GM23338 (cell line): ENCODE measurements at regions not wholly inside any gene's neighbourhood (a gene's known extent, or its start where the extent isn't known, plus 50 kb on each side); places are given as distances from the start of the nearest gene placed in this dataset.

Source experiments
- ATAC-seq: fragments of 200-7000 bp; cut with Tn5 transposase; 3 replicates; pipeline ENCODE4 v1.9.1; 2020
- DNase-seq: peaks from one replicate; pipeline ENCODE4 v3.0.0-alpha.2; 2015; ENCODE audit warnings: low spot score
- H2AFZ ChIP-seq: fragments of 200-600 bp; sonication (generic); 2 replicates; pipeline ENCODE4 v1.8.0; 2016; ENCODE audit warnings: antibody characterized with exemption, mild to moderate bottlenecking, moderate library complexity
- H3F3A ChIP-seq: fragments of 200-600 bp; sonication (generic); replicated peaks from 2 replicates; pipeline ENCODE4 v1.8.0; 2017; ENCODE audit warnings: antibody characterized with exemption, mixed run types, low read depth
- H3K27ac ChIP-seq: fragments of 200-600 bp; sonication (generic); 2 replicates; pipeline ENCODE4 v1.6.1; 2016; ENCODE audit warnings: low read depth
- H3K27me3 ChIP-seq: fragments of 200-600 bp; sonication (generic); 2 replicates; pipeline ENCODE4 v1.8.0; 2016; ENCODE audit warnings: mild to moderate bottlenecking, mixed run types, moderate library complexity; ENCODE audit not compliant: insufficient read depth
- H3K36me3 ChIP-seq: fragments of 200-600 bp; sonication (generic); 2 replicates; pipeline ENCODE4 v1.8.0; 2016; ENCODE audit warnings: mild to moderate bottlenecking; ENCODE audit not compliant: insufficient read depth
- H3K4me1 ChIP-seq: fragments of 200-600 bp; sonication (generic); 2 replicates; pipeline ENCODE4 v1.8.0; 2016; ENCODE audit warnings: mild to moderate bottlenecking, moderate library complexity; ENCODE audit not compliant: insufficient read depth
- H3K4me2 ChIP-seq: fragments of 200-600 bp; sonication (generic); 2 replicates; pipeline ENCODE4 v1.7.1; 2017; ENCODE audit warnings: mixed run types
- H3K4me3 ChIP-seq: fragments of 200-600 bp; sonication (generic); 2 replicates; pipeline ENCODE4 v1.6.1; 2016; ENCODE audit warnings: mixed run types
- H3K79me2 ChIP-seq: fragments of 200-600 bp; sonication (generic); replicated peaks from 2 replicates; pipeline ENCODE4 v1.8.0; 2017; ENCODE audit warnings: mild to moderate bottlenecking; ENCODE audit not compliant: insufficient read depth
- H3K9me2 ChIP-seq: fragments of 200-600 bp; sonication (generic); 2 replicates; pipeline ENCODE4 v1.8.0; 2017; ENCODE audit not compliant: insufficient read depth
- H4K20me1 ChIP-seq: fragments of 200-600 bp; sonication (generic); replicated peaks from 2 replicates; pipeline ENCODE4 v1.8.0; 2017; ENCODE audit warnings: mild to moderate bottlenecking; ENCODE audit not compliant: insufficient read depth
- H3K27ac Mint-ChIP-seq: 2 replicates; pipeline ENCODE4 v1.8.0; 2020; ENCODE audit warnings: inconsistent platforms, mild to moderate bottlenecking, moderate library complexity, mixed read lengths
- H3K27me3 Mint-ChIP-seq: 3 replicates; pipeline ENCODE4 v1.8.0; 2022; ENCODE audit warnings: low read depth, mild to moderate bottlenecking, moderate library complexity, mixed read lengths, inconsistent platforms; ENCODE audit not compliant: insufficient read depth, poor library complexity
- H3K36me3 Mint-ChIP-seq: 3 replicates; pipeline ENCODE4 v1.8.0; 2021; ENCODE audit warnings: low read depth, mild to moderate bottlenecking, inconsistent platforms, moderate library complexity, mixed read lengths
- H3K4me1 Mint-ChIP-seq: 3 replicates; pipeline ENCODE4 v1.8.0; 2020; ENCODE audit warnings: mild to moderate bottlenecking, inconsistent platforms, mixed read lengths
- H3K4me3 Mint-ChIP-seq: 3 replicates; pipeline ENCODE4 v1.8.0; 2021; ENCODE audit warnings: moderate library complexity, mild to moderate bottlenecking, inconsistent platforms, mixed read lengths
- H3K9me3 Mint-ChIP-seq: 3 replicates; pipeline ENCODE4 v1.8.0; 2020; ENCODE audit warnings: moderate library complexity, mild to moderate bottlenecking, inconsistent platforms, mixed read lengths
- CREB1 ChIP-seq: fragments of 250-450 bp; sonication (Bioruptor Pico); IDR thresholded peaks from 2 replicates; pipeline ENCODE4 v1.5.0; 2020; ENCODE audit warnings: low read depth, mild to moderate bottlenecking, moderate library complexity
- EZH2 ChIP-seq: fragments of 200-600 bp; sonication (generic); IDR thresholded peaks from one replicate; pipeline ENCODE4 v1.8.0; 2017; ENCODE audit warnings: antibody characterized with exemption, mild to moderate bottlenecking, low read depth; ENCODE audit not compliant: unreplicated experiment
- EZH2phosphoT487 ChIP-seq: fragments of 200-600 bp; sonication (generic); IDR thresholded peaks from one replicate; pipeline ENCODE4 v1.8.1; 2018; ENCODE audit warnings: antibody characterized with exemption; ENCODE audit not compliant: unreplicated experiment
- JUNB ChIP-seq: IDR thresholded peaks from one replicate; pipeline ENCODE4 v1.6.1; 2016; ENCODE audit warnings: antibody characterized with exemption; ENCODE audit not compliant: unreplicated experiment
- NANOG ChIP-seq: IDR thresholded peaks from 2 replicates; pipeline ENCODE4 v1.6.1; 2016; ENCODE audit warnings: antibody characterized with exemption, borderline replicate concordance
- POLR2AphosphoS5 ChIP-seq: IDR thresholded peaks from 2 replicates; pipeline ENCODE4 v1.6.1; 2016; ENCODE audit warnings: antibody characterized with exemption, low read depth
- STAT1 ChIP-seq: IDR thresholded peaks from one replicate; pipeline ENCODE4 v1.6.1; 2016; ENCODE audit warnings: antibody characterized with exemption; ENCODE audit not compliant: unreplicated experiment
- ZNF114 ChIP-seq: fragments of 250-450 bp; sonication (Bioruptor Pico); IDR thresholded peaks from 2 replicates; pipeline ENCODE4 v1.5.0; 2020; ENCODE audit warnings: mild to moderate bottlenecking, moderate library complexity
- ZNF331 ChIP-seq: fragments of 250-450 bp; sonication (Bioruptor Pico); IDR thresholded peaks from 2 replicates; pipeline ENCODE4 v1.5.0; 2020; ENCODE audit warnings: low read depth, mild to moderate bottlenecking, moderate library complexity
- TF ChIP-seq, protein P1 (sequence below), 2 experiments: fragments of 200-600 bp in 1 of 2; sonication (generic) in 1 of 2; conservative IDR thresholded peaks; 2 replicates each; pipeline versions ENCODE4 v1.5.1 to v1.6.1; 2016 to 2017; ENCODE audit warnings: antibody characterized with exemption in 2 of 2, low read depth in 2 of 2, mild to moderate bottlenecking in 2 of 2, moderate library complexity in 1 of 2
- TF ChIP-seq, protein P2 (sequence below): fragments of 250-450 bp; sonication (Bioruptor Pico); IDR thresholded peaks from 2 replicates; pipeline ENCODE4 v1.5.0; 2020; ENCODE audit warnings: mild to moderate bottlenecking, moderate library complexity
- TF ChIP-seq, protein P3 (sequence below): IDR thresholded peaks from 2 replicates; pipeline ENCODE4 v1.6.1; 2016; ENCODE audit warnings: antibody characterized with exemption
- TF ChIP-seq, protein P4 (sequence below): IDR thresholded peaks from one replicate; pipeline ENCODE4 v1.6.1; 2018; ENCODE audit warnings: antibody characterized with exemption; ENCODE audit not compliant: unreplicated experiment

DNA sequence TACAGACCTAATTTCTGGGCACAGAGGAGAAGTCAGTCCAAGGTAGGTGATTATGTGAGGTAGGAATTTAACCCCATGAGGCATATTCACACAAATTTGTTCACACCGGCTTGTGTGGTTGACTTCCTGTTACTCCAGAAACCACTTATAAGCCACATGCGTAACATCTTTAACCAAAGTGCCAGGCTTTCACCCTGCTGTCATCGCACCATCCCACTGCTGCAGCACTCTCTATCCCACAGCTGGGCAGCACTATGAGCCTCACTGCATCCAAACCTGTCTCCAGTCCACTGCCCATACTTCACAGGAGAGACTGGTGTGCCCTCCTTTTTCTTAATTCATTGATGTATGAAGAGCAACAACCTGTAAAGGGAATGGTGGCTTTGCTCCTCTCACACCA, 128.2 kb upstream of the ARGLU1 start (continued):
- TF ChIP-seq CREB1 (CRISPR knock-in tag) (no peak), EZH2phosphoT487 (no peak), JUNB (no peak), NANOG (no peak), ZNF331 (CRISPR knock-in tag) (no peak), ZNF114 (CRISPR knock-in tag) (no peak)
- TF ChIP-seq, protein P1, sequence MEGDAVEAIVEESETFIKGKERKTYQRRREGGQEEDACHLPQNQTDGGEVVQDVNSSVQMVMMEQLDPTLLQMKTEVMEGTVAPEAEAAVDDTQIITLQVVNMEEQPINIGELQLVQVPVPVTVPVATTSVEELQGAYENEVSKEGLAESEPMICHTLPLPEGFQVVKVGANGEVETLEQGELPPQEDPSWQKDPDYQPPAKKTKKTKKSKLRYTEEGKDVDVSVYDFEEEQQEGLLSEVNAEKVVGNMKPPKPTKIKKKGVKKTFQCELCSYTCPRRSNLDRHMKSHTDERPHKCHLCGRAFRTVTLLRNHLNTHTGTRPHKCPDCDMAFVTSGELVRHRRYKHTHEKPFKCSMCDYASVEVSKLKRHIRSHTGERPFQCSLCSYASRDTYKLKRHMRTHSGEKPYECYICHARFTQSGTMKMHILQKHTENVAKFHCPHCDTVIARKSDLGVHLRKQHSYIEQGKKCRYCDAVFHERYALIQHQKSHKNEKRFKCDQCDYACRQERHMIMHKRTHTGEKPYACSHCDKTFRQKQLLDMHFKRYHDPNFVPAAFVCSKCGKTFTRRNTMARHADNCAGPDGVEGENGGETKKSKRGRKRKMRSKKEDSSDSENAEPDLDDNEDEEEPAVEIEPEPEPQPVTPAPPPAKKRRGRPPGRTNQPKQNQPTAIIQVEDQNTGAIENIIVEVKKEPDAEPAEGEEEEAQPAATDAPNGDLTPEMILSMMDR (conservative IDR thresholded peaks at IDR 0.05; ENCODE audit: low read depth in 2 of 2) = no peak

DNA sequence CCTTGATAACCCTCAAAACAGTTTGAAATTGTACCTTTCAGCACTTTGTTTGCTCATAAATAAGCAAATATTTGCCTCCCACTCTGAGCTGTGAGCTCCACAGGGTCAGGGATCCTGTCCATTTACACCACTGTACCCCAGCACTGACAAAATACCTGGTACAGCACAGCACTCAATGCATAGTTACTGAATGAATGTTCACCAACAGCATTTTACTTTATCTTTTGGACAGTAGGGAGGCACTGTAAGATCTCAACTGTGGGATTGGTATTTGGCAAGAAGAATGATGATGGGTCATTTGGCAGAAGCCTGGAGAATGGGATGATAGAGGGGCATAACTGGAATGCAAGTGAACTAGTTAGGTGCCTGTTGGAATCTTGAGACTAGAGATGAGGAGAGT, 127.2 kb upstream of the ARGLU1 start:
- no peak overlapping the region for H3K27ac ChIP-seq
- DNase-seq = no peak
- H3K36me3 Mint-ChIP-seq = no peaks in the 10 kb centered on the region
- no peak overlapping the region for H3K27ac Mint-ChIP-seq
- peaks cover 12% of the 10 kb centered on the region; the same call in 2 of the 3 replicates for H3K4me1 Mint-ChIP-seq
- no peaks in the 10 kb centered on the region for H3F3A ChIP-seq
- peak overlapping the region; percentile 28; the same call in 1 of the 2 replicates for H2AFZ ChIP-seq
- H3K36me3 ChIP-seq = no peaks in the 10 kb centered on the region; the same call in 1 of the 2 replicates
- no peaks in the 10 kb centered on the region for H3K27me3 ChIP-seq
- no peak overlapping the region for H3K4me3 ChIP-seq
- peaks cover 6% of the 10 kb centered on the region for H3K4me1 ChIP-seq
- no peak overlapping the region for H3K4me3 Mint-ChIP-seq
- no peak for ATAC-seq
- peaks cover 4% of the 10 kb centered on the region for H3K27me3 Mint-ChIP-seq
- H3K9me3 Mint-ChIP-seq = no peaks in the 10 kb centered on the region
- H3K9me2 ChIP-seq = no peaks in the 10 kb centered on the region
- H4K20me1 ChIP-seq = no peaks in the 10 kb centered on the region
- H3K79me2 ChIP-seq = no peaks in the 10 kb centered on the region
- H3K4me2 ChIP-seq = no peak overlapping the region
- TF ChIP-seq, protein P2, sequence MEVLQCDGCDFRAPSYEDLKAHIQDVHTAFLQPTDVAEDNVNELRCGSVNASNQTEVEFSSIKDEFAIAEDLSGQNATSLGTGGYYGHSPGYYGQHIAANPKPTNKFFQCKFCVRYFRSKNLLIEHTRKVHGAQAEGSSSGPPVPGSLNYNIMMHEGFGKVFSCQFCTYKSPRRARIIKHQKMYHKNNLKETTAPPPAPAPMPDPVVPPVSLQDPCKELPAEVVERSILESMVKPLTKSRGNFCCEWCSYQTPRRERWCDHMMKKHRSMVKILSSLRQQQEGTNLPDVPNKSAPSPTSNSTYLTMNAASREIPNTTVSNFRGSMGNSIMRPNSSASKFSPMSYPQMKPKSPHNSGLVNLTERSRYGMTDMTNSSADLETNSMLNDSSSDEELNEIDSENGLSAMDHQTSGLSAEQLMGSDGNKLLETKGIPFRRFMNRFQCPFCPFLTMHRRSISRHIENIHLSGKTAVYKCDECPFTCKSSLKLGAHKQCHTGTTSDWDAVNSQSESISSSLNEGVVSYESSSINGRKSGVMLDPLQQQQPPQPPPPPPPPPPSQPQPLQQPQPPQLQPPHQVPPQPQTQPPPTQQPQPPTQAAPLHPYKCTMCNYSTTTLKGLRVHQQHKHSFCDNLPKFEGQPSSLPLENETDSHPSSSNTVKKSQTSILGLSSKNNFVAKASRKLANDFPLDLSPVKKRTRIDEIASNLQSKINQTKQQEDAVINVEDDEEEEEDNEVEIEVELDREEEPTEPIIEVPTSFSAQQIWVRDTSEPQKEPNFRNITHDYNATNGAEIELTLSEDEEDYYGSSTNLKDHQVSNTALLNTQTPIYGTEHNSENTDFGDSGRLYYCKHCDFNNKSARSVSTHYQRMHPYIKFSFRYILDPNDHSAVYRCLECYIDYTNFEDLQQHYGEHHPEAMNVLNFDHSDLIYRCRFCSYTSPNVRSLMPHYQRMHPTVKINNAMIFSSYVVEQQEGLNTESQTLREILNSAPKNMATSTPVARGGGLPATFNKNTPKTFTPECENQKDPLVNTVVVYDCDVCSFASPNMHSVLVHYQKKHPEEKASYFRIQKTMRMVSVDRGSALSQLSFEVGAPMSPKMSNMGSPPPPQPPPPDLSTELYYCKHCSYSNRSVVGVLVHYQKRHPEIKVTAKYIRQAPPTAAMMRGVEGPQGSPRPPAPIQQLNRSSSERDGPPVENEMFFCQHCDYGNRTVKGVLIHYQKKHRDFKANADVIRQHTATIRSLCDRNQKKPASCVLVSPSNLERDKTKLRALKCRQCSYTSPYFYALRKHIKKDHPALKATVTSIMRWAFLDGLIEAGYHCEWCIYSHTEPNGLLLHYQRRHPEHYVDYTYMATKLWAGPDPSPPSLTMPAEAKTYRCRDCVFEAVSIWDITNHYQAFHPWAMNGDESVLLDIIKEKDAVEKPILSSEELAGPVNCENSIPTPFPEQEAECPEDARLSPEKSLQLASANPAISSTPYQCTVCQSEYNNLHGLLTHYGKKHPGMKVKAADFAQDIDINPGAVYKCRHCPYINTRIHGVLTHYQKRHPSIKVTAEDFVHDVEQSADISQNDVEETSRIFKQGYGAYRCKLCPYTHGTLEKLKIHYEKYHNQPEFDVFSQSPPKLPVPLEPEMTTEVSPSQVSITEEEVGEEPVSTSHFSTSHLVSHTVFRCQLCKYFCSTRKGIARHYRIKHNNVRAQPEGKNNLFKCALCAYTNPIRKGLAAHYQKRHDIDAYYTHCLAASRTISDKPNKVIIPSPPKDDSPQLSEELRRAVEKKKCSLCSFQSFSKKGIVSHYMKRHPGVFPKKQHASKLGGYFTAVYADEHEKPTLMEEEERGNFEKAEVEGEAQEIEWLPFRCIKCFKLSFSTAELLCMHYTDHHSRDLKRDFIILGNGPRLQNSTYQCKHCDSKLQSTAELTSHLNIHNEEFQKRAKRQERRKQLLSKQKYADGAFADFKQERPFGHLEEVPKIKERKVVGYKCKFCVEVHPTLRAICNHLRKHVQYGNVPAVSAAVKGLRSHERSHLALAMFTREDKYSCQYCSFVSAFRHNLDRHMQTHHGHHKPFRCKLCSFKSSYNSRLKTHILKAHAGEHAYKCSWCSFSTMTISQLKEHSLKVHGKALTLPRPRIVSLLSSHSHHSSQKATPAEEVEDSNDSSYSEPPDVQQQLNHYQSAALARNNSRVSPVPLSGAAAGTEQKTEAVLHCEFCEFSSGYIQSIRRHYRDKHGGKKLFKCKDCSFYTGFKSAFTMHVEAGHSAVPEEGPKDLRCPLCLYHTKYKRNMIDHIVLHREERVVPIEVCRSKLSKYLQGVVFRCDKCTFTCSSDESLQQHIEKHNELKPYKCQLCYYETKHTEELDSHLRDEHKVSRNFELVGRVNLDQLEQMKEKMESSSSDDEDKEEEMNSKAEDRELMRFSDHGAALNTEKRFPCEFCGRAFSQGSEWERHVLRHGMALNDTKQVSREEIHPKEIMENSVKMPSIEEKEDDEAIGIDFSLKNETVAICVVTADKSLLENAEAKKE (CRISPR knock-in tag) = no peak
- TF ChIP-seq, protein P3, sequence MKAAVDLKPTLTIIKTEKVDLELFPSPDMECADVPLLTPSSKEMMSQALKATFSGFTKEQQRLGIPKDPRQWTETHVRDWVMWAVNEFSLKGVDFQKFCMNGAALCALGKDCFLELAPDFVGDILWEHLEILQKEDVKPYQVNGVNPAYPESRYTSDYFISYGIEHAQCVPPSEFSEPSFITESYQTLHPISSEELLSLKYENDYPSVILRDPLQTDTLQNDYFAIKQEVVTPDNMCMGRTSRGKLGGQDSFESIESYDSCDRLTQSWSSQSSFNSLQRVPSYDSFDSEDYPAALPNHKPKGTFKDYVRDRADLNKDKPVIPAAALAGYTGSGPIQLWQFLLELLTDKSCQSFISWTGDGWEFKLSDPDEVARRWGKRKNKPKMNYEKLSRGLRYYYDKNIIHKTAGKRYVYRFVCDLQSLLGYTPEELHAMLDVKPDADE = no peak
- TF ChIP-seq STAT1 (no peak), NANOG (no peak), ZNF114 (CRISPR knock-in tag) (no peak), EZH2 (no peak), JUNB (no peak), CREB1 (CRISPR knock-in tag) (no peak), POLR2AphosphoS5 (no peak)
- TF ChIP-seq, protein P4, sequence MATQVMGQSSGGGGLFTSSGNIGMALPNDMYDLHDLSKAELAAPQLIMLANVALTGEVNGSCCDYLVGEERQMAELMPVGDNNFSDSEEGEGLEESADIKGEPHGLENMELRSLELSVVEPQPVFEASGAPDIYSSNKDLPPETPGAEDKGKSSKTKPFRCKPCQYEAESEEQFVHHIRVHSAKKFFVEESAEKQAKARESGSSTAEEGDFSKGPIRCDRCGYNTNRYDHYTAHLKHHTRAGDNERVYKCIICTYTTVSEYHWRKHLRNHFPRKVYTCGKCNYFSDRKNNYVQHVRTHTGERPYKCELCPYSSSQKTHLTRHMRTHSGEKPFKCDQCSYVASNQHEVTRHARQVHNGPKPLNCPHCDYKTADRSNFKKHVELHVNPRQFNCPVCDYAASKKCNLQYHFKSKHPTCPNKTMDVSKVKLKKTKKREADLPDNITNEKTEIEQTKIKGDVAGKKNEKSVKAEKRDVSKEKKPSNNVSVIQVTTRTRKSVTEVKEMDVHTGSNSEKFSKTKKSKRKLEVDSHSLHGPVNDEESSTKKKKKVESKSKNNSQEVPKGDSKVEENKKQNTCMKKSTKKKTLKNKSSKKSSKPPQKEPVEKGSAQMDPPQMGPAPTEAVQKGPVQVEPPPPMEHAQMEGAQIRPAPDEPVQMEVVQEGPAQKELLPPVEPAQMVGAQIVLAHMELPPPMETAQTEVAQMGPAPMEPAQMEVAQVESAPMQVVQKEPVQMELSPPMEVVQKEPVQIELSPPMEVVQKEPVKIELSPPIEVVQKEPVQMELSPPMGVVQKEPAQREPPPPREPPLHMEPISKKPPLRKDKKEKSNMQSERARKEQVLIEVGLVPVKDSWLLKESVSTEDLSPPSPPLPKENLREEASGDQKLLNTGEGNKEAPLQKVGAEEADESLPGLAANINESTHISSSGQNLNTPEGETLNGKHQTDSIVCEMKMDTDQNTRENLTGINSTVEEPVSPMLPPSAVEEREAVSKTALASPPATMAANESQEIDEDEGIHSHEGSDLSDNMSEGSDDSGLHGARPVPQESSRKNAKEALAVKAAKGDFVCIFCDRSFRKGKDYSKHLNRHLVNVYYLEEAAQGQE = no peak
